HG03108 (cell line): ENCODE measurements at regions not wholly inside any gene's neighbourhood (a gene's known extent, or its start where the extent isn't known, plus 50 kb on each side); places are given as distances from the start of the nearest gene placed in this dataset.
"Not testable (repeated sequence)": the region's sequence is repeated elsewhere in the genome, so short reads cannot be mapped to it uniquely, and the experiment has no call there.

Source experiments
- ATAC-seq: cut with Tn5 transposase; IDR thresholded peaks from one replicate; pipeline ENCODE4 v1.9.1; 2021; ENCODE audit warnings: moderate library complexity; ENCODE audit not compliant: unreplicated experiment

GRCh38 chr14:100416921-100417860 lies 94.1 kb downstream of the SLC25A47 start:
- ATAC-seq, result no peak

GRCh38 chr14:100419856-100420255 lies 96.7 kb downstream of the SLC25A47 start:
- ATAC-seq, result no peak

- ATAC-seq, result no peak
These were observed 98.8 kb downstream of the SLC25A47 start for GRCh38 chr14:100421756-100422470.

GRCh38 chr14:100422556-100423316 lies 99.6 kb downstream of the SLC25A47 start:
- no peak for ATAC-seq

- ATAC-seq, result no peak
These were observed 100.3 kb downstream of the SLC25A47 start for GRCh38 chr14:100423317-100424010.

GRCh38 chr14:100424504-100425428 lies 101.6 kb downstream of the SLC25A47 start:
- no peak for ATAC-seq

GRCh38 chr14:100425429-100425827 lies 102.3 kb downstream of the SLC25A47 start:
- ATAC-seq, result no peak

- no peak for ATAC-seq
These were observed 103.2 kb downstream of the SLC25A47 start for GRCh38 chr14:100426314-100426713.

GRCh38 chr14:100427166-100427565 lies 104.0 kb downstream of the SLC25A47 start:
- ATAC-seq, result no peak

GRCh38 chr14:100428727-100429126 lies 105.6 kb downstream of the SLC25A47 start:
- ATAC-seq, result no peak

- no peak for ATAC-seq
These were observed 106.4 kb downstream of the SLC25A47 start for GRCh38 chr14:100429537-100429936.

- ATAC-seq, result no peak
These were observed 107.4 kb downstream of the SLC25A47 start for GRCh38 chr14:100430571-100430970.

- ATAC-seq, result not testable (repeated sequence)
These were observed 108.3 kb downstream of the SLC25A47 start for GRCh38 chr14:100431461-100431860.

- ATAC-seq, result no peak
These were observed 109.7 kb downstream of the SLC25A47 start for GRCh38 chr14:100432652-100433427.

- no peak for ATAC-seq
These were observed 110.3 kb downstream of the SLC25A47 start for GRCh38 chr14:100433428-100433814.

- ATAC-seq, result no peak
These were observed 111.0 kb downstream of the SLC25A47 start for GRCh38 chr14:100434033-100434601.

GRCh38 chr14:100434911-100435438 lies 111.8 kb downstream of the SLC25A47 start:
- no peak for ATAC-seq

GRCh38 chr14:100435459-100435858 lies 112.3 kb downstream of the SLC25A47 start:
- ATAC-seq, result no peak
